CD4-positive, alpha-beta T cell treated with Interleukin-15 for 1 hour (primary cell): ENCODE measurements at regions not wholly inside any gene's neighbourhood (a gene's known extent, or its start where the extent isn't known, plus 50 kb on each side); places are given as distances from the start of the nearest gene placed in this dataset.
"Not testable (repeated sequence)": the region's sequence is repeated elsewhere in the genome, so short reads cannot be mapped to it uniquely, and the experiment has no call there.

ENCODE experiments used
- DNase-seq: peaks from one replicate; pipeline ENCODE4 v3.0.0-alpha.2; 2020

GRCh38 chr13:90027409-90027808, 1320.1 kb upstream of the MIR17HG start:
- no peak for DNase-seq

- DNase-seq, result no peak
Observed at GRCh38 chr13:90032313-90032712, 1315.2 kb upstream of the MIR17HG start.

- DNase-seq, result no peak
Observed at GRCh38 chr13:90032841-90033493, 1314.5 kb upstream of the MIR17HG start.

GRCh38 chr13:90039516-90039915, 1308.0 kb upstream of the MIR17HG start:
- DNase-seq, result no peak

- no peak for DNase-seq
Observed at GRCh38 chr13:90047600-90047999, 1299.9 kb upstream of the MIR17HG start.

- DNase-seq, result no peak
Observed at GRCh38 chr13:90049989-90050671, 1297.4 kb upstream of the MIR17HG start.

- DNase-seq, result no peak
Observed at GRCh38 chr13:90055121-90055520, 1292.4 kb upstream of the MIR17HG start.

GRCh38 chr13:90055760-90056159, 1291.7 kb upstream of the MIR17HG start:
- no peak for DNase-seq

- DNase-seq, result not testable (repeated sequence)
Observed at GRCh38 chr13:90064226-90064625, 1283.3 kb upstream of the MIR17HG start.

- no peak for DNase-seq
Observed at GRCh38 chr13:90068658-90069057, 1278.8 kb upstream of the MIR17HG start.

- DNase-seq, result no peak
Observed at GRCh38 chr13:90070362-90070761, 1277.1 kb upstream of the MIR17HG start.

- DNase-seq, result no peak
Observed at GRCh38 chr13:90070837-90071525, 1276.5 kb upstream of the MIR17HG start.

- no peak for DNase-seq
Observed at GRCh38 chr13:90084684-90085290, 1262.7 kb upstream of the MIR17HG start.

GRCh38 chr13:90089051-90089450, 1258.4 kb upstream of the MIR17HG start:
- DNase-seq, result no peak

GRCh38 chr13:90091611-90092010, 1255.9 kb upstream of the MIR17HG start:
- no peak for DNase-seq

- DNase-seq, result no peak
Observed at GRCh38 chr13:90094357-90094756, 1253.1 kb upstream of the MIR17HG start.

- no peak for DNase-seq
Observed at GRCh38 chr13:90098577-90098976, 1248.9 kb upstream of the MIR17HG start.

GRCh38 chr13:90099847-90100246, 1247.6 kb upstream of the MIR17HG start:
- DNase-seq, result no peak

GRCh38 chr13:90103099-90103784, 1244.2 kb upstream of the MIR17HG start:
- DNase-seq, result no peak

GRCh38 chr13:90104764-90105163, 1242.7 kb upstream of the MIR17HG start:
- no peak for DNase-seq

GRCh38 chr13:90105276-90105675, 1242.2 kb upstream of the MIR17HG start:
- DNase-seq, result no peak

- no peak for DNase-seq
Observed at GRCh38 chr13:90105849-90106496, 1241.5 kb upstream of the MIR17HG start.

- no peak for DNase-seq
Observed at GRCh38 chr13:90107661-90108060, 1239.8 kb upstream of the MIR17HG start.
